ENCODE measurements at regions not wholly inside any gene's neighbourhood (a gene's known extent, or its start where the extent isn't known, plus 50 kb on each side); places are given as distances from the start of the nearest gene placed in this dataset.

- Histone ChIP-seq H3K9me2 (replicated peaks; ENCODE audit: insufficient read depth, low read length) (no peaks in the 10 kb centered on the region), H3K79me2 (ENCODE audit: insufficient read depth, low read length) (no peaks in the 10 kb centered on the region), H3K9me3 (ENCODE audit: insufficient read depth, low read length) (no peaks in the 10 kb centered on the region), H3K27me3 (ENCODE audit: low read length) (no peaks in the 10 kb centered on the region), H2AFZ (ENCODE audit: low read depth, low read length, severe bottlenecking) (no peak overlapping the region), H3K9ac (ENCODE audit: low read length) (no peak overlapping the region), H3K4me3 (ENCODE audit: insufficient read depth, low read length, poor library complexity, severe bottlenecking) (no peak overlapping the region), H4K20me1 (ENCODE audit: low read depth, low read length) (no peaks in the 10 kb centered on the region), H3K36me3 (ENCODE audit: low read length) (no peaks in the 10 kb centered on the region), H3K4me2 (ENCODE audit: low read depth, low read length, poor library complexity, severe bottlenecking) (no peak overlapping the region), H3F3A (ENCODE audit: insufficient read depth) (no peaks in the 10 kb centered on the region), H3K27ac (ENCODE audit: low read depth, low read length) (no peak overlapping the region)
- TF ChIP-seq EZH2phosphoT487 (conservative IDR thresholded peaks at IDR 0.05; ENCODE audit: low read length) (no peak), CTCF (IDR thresholded peaks at IDR 0.05; ENCODE audit: insufficient read depth, low read length, poor library complexity, severe bottlenecking) (no peak)
Measured at GRCh38 chr17:79215631-79216030, 141.0 kb downstream of the ENGASE start.

GRCh38 chr17:79214940-79215604 lies 140.4 kb downstream of the ENGASE start:
- H3K36me3 ChIP-seq (ENCODE audit: low read length): no peaks in the 10 kb centered on the region
- no peaks in the 10 kb centered on the region for H3F3A ChIP-seq (ENCODE audit: insufficient read depth)
- no peak overlapping the region for H2AFZ ChIP-seq (ENCODE audit: low read depth, low read length, severe bottlenecking)
- no peak for TF ChIP-seq CTCF (IDR thresholded peaks at IDR 0.05; ENCODE audit: insufficient read depth, low read length, poor library complexity, severe bottlenecking)
- H3K9me2 ChIP-seq (replicated peaks; ENCODE audit: insufficient read depth, low read length): no peaks in the 10 kb centered on the region
- no peak overlapping the region for H3K4me3 ChIP-seq (ENCODE audit: insufficient read depth, low read length, poor library complexity, severe bottlenecking)
- H3K79me2 ChIP-seq (ENCODE audit: insufficient read depth, low read length): no peaks in the 10 kb centered on the region
- no peaks in the 10 kb centered on the region for H3K9me3 ChIP-seq (ENCODE audit: insufficient read depth, low read length)
- H3K9ac ChIP-seq (ENCODE audit: low read length): no peak overlapping the region
- no peaks in the 10 kb centered on the region for H4K20me1 ChIP-seq (ENCODE audit: low read depth, low read length)
- no peaks in the 10 kb centered on the region for H3K27me3 ChIP-seq (ENCODE audit: low read length)
- H3K27ac ChIP-seq (ENCODE audit: low read depth, low read length): no peak overlapping the region
- H3K4me2 ChIP-seq (ENCODE audit: low read depth, low read length, poor library complexity, severe bottlenecking): no peak overlapping the region

GRCh38 chr17:79214459-79214858 lies 139.8 kb downstream of the ENGASE start:
- Histone ChIP-seq H3K9me2 (replicated peaks; ENCODE audit: insufficient read depth, low read length) (no peaks in the 10 kb centered on the region), H3K4me3 (ENCODE audit: insufficient read depth, low read length, poor library complexity, severe bottlenecking) (no peak overlapping the region), H2AFZ (ENCODE audit: low read depth, low read length, severe bottlenecking) (no peak overlapping the region), H3K4me2 (ENCODE audit: low read depth, low read length, poor library complexity, severe bottlenecking) (no peak overlapping the region), H3K27ac (ENCODE audit: low read depth, low read length) (no peak overlapping the region), H3K27me3 (ENCODE audit: low read length) (no peaks in the 10 kb centered on the region), H3F3A (ENCODE audit: insufficient read depth) (no peaks in the 10 kb centered on the region), H3K9ac (ENCODE audit: low read length) (no peak overlapping the region), H3K9me3 (ENCODE audit: insufficient read depth, low read length) (no peaks in the 10 kb centered on the region), H3K36me3 (ENCODE audit: low read length) (no peaks in the 10 kb centered on the region), H3K79me2 (ENCODE audit: insufficient read depth, low read length) (no peaks in the 10 kb centered on the region), H4K20me1 (ENCODE audit: low read depth, low read length) (no peaks in the 10 kb centered on the region)
- no peak for TF ChIP-seq EZH2phosphoT487 (conservative IDR thresholded peaks at IDR 0.05; ENCODE audit: low read length)
- no peak for TF ChIP-seq CTCF (IDR thresholded peaks at IDR 0.05; ENCODE audit: insufficient read depth, low read length, poor library complexity, severe bottlenecking)

Data from SU-DHL-6 (cell line).